Loucy (cell line): ENCODE measurements at regions not wholly inside any gene's neighbourhood (a gene's known extent, or its start where the extent isn't known, plus 50 kb on each side); places are given as distances from the start of the nearest gene placed in this dataset.

Experiments
- H2AFZ ChIP-seq: fragments of 200-600 bp; sonication (generic); 2 replicates; pipeline ENCODE4 v1.6.0; 2016; ENCODE audit warnings: antibody characterized with exemption, mild to moderate bottlenecking, low read length, moderate library complexity
- H3F3A ChIP-seq: fragments of 200-600 bp; 2 replicates; pipeline ENCODE4 v1.6.0; 2016; ENCODE audit warnings: antibody characterized with exemption, low read depth, mild to moderate bottlenecking
- H3K27me3 ChIP-seq: fragments of 200-600 bp; sonication (generic); 2 replicates; pipeline ENCODE4 v1.6.1; 2014; ENCODE audit warnings: low read length, mild to moderate bottlenecking; ENCODE audit not compliant: insufficient read depth, poor library complexity, severe bottlenecking
- H3K36me3 ChIP-seq: fragments of 200-600 bp; sonication (generic); 2 replicates; pipeline ENCODE4 v1.6.1; 2016; ENCODE audit warnings: low read length; ENCODE audit not compliant: insufficient read depth
- H3K4me1 ChIP-seq: fragments of 200-600 bp; sonication (generic); 2 replicates; pipeline ENCODE4 v1.5.1; 2014; ENCODE audit warnings: low read length, mild to moderate bottlenecking; ENCODE audit not compliant: insufficient read depth, poor library complexity, severe bottlenecking
- H3K4me2 ChIP-seq: fragments of 200-600 bp; sonication (generic); 2 replicates; pipeline ENCODE4 v1.6.0; 2014; ENCODE audit warnings: antibody characterized with exemption, low read length, low read depth, mild to moderate bottlenecking; ENCODE audit not compliant: poor library complexity, severe bottlenecking
- H3K4me3 ChIP-seq: fragments of 200-600 bp; sonication (generic); 2 replicates; pipeline ENCODE4 v1.5.1; 2014; ENCODE audit warnings: low read length, mild to moderate bottlenecking, mixed read lengths; ENCODE audit not compliant: poor library complexity, severe bottlenecking
- H3K79me2 ChIP-seq: fragments of 200-600 bp; sonication (generic); 2 replicates; pipeline ENCODE4 v1.6.1; 2014; ENCODE audit warnings: low read length; ENCODE audit not compliant: insufficient read depth
- H3K9ac ChIP-seq: fragments of 200-600 bp; sonication (generic); 2 replicates; pipeline ENCODE4 v1.6.0; 2014; ENCODE audit warnings: mild to moderate bottlenecking, low read depth, low read length, moderate library complexity; ENCODE audit not compliant: poor library complexity, severe bottlenecking
- H3K9me2 ChIP-seq: fragments of 200-600 bp; sonication (generic); replicated peaks from 2 replicates; pipeline ENCODE4 v1.6.1; 2016; ENCODE audit warnings: low read depth, low read length, mixed read lengths
- H3K9me3 ChIP-seq: fragments of 200-600 bp; sonication (generic); 2 replicates; pipeline ENCODE4 v1.6.1; 2014; ENCODE audit warnings: mild to moderate bottlenecking, antibody characterized with exemption, low read length, low read depth; ENCODE audit not compliant: insufficient read depth
- H4K20me1 ChIP-seq: fragments of 200-600 bp; sonication (generic); 2 replicates; pipeline ENCODE4 v1.6.0; 2014; ENCODE audit warnings: antibody characterized with exemption, low read length, mild to moderate bottlenecking; ENCODE audit not compliant: insufficient read depth, poor library complexity, severe bottlenecking
- EZH2phosphoT487 ChIP-seq: fragments of 200-600 bp; IDR thresholded peaks from 2 replicates; pipeline ENCODE4 v1.6.1; 2018; ENCODE audit warnings: antibody characterized with exemption, mild to moderate bottlenecking, moderate library complexity, borderline replicate concordance
- TF ChIP-seq, protein P1 (sequence below): fragments of 200-600 bp; sonication (generic); conservative IDR thresholded peaks from 2 replicates; pipeline ENCODE4 v1.5.1; 2014; ENCODE audit warnings: mild to moderate bottlenecking, antibody characterized with exemption, low read length

DNA sequence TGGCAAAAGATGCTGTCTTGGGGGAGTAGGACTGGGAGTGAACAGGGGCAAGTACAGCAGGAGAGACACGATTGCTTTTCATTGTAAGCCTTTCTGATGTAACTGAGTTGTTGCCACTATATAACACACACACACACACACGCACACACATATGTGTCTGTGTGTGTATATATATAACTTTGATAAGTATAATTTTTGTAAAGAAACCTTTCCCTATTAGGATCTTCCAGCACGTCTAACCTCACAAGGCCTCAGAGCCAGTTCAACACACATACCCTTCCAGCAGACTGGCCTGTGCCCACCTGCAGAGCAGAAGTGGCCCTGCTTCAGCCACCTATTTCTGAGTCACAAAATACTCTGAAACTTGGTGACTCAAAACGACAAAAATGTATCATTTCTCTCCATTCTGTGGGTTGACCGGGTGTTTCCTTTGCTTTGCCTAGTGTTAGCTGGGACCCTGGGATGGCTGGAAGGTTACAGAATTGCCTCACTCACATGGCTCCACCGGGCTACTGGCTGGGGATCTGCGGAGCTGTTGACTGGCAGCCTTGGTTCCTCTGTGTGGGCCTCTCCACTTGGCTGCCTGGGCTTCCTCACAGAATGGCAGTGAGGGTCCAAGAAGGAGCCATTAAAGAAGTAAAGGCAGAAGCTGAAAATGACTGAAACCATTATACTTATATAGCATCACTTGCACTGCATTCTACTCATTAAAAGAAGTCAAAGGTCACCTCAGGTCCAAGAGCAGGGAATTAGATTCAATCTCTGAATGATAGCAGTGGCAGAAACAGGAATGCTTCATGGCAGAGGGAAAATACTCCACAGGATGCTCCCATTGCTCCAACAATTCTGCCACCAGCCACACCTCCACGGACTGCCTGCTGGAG, 126.4 kb downstream of the BANF2 start:
- Histone ChIP-seq H3K4me2 (no peak overlapping the region), H3K9me3 (no peaks in the 10 kb centered on the region), H3K9ac (no peak overlapping the region), H3K36me3 (no peaks in the 10 kb centered on the region), H2AFZ (no peak overlapping the region), H3K4me3 (no peak overlapping the region), H3K79me2 (no peaks in the 10 kb centered on the region), H3K27me3 (no peaks in the 10 kb centered on the region), H4K20me1 (no peaks in the 10 kb centered on the region), H3F3A (no peaks in the 10 kb centered on the region), H3K4me1 (no peaks in the 10 kb centered on the region), H3K9me2 (no peaks in the 10 kb centered on the region)
- TF ChIP-seq EZH2phosphoT487, result no peak
- TF ChIP-seq, protein P1, sequence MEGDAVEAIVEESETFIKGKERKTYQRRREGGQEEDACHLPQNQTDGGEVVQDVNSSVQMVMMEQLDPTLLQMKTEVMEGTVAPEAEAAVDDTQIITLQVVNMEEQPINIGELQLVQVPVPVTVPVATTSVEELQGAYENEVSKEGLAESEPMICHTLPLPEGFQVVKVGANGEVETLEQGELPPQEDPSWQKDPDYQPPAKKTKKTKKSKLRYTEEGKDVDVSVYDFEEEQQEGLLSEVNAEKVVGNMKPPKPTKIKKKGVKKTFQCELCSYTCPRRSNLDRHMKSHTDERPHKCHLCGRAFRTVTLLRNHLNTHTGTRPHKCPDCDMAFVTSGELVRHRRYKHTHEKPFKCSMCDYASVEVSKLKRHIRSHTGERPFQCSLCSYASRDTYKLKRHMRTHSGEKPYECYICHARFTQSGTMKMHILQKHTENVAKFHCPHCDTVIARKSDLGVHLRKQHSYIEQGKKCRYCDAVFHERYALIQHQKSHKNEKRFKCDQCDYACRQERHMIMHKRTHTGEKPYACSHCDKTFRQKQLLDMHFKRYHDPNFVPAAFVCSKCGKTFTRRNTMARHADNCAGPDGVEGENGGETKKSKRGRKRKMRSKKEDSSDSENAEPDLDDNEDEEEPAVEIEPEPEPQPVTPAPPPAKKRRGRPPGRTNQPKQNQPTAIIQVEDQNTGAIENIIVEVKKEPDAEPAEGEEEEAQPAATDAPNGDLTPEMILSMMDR, result no peak

DNA sequence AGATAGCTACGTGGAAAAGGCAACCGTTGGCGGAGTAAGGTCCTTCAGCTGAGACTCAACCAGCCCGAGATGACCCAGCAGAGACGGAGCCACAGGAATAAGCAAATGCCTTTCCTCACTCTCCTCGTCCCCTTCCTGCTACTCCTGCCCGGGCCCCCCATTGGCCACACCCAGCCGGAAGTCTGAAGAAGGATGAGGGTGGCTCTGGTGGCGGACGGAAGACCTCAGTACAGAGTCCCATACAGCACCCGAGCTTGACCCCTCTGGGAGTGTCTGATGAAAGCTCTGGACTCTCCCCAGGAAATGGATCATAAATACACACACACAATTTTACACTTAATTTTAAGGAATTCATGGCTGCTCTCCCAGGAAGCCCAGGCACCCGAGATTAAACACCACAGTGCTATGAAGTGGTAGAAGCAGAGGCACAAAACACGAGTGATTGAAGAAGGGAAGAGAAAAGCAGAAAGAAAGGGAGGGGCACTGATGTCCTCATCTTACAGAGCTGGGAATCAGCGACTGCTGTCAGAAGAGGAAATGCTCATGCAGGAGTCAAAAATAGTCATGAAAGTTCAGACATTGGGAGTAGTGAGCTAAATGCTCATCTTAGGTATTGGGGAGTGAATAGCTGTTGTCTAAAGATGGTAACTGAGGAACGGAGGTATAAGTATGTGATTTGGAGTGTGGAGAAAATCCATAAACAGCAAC, 125.6 kb downstream of the BANF2 start:
- no peaks in the 10 kb centered on the region for H3K36me3 ChIP-seq
- H3K27me3 ChIP-seq, result no peaks in the 10 kb centered on the region
- H3K79me2 ChIP-seq, result no peaks in the 10 kb centered on the region
- TF ChIP-seq EZH2phosphoT487, result no peak
- TF ChIP-seq, protein P1, result no peak
- no peaks in the 10 kb centered on the region for H3K4me1 ChIP-seq
- no peaks in the 10 kb centered on the region for H3F3A ChIP-seq
- no peaks in the 10 kb centered on the region for H4K20me1 ChIP-seq
- no peak overlapping the region for H2AFZ ChIP-seq
- no peaks in the 10 kb centered on the region for H3K9me3 ChIP-seq
- no peak overlapping the region for H3K4me2 ChIP-seq
- H3K4me3 ChIP-seq, result no peak overlapping the region
- H3K9ac ChIP-seq, result no peak overlapping the region
- no peaks in the 10 kb centered on the region for H3K9me2 ChIP-seq

DNA sequence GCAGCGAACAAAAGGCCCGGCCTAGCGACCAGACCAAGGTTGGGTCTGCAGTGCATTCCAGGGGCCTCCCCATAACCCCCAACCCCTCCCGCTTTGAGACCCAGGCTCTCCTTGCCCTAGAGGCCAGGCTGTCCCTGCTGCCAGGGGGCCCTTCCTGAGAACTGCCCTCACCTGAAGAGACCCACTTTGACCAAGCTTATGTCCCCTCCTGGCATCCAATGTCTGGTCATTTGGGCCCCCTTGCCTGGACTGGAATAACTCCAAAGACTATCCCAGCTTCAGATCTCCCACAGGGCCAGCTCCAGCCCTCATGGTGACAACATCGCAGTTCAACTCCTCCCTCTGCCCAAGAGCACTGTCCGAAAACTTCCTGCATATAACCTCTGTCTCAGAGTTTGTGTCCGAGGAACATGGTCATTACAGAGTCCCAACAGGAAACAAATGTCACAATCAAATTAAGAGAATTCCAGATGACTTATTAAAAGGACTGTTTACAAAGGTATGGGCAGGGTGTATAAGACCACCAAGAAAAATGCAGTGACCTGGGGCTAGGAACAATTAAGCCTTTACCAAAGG, 125.0 kb downstream of the BANF2 start:
- H3K9ac ChIP-seq, result no peak overlapping the region
- no peaks in the 10 kb centered on the region for H3K9me3 ChIP-seq
- TF ChIP-seq, protein P1, result no peak
- TF ChIP-seq EZH2phosphoT487, result no peak
- H3K79me2 ChIP-seq, result no peaks in the 10 kb centered on the region
- no peaks in the 10 kb centered on the region for H3K4me1 ChIP-seq
- no peak overlapping the region for H3K4me2 ChIP-seq
- no peaks in the 10 kb centered on the region for H3F3A ChIP-seq
- no peak overlapping the region for H2AFZ ChIP-seq
- H3K9me2 ChIP-seq, result no peaks in the 10 kb centered on the region
- no peak overlapping the region for H3K4me3 ChIP-seq
- H4K20me1 ChIP-seq, result no peaks in the 10 kb centered on the region
- no peaks in the 10 kb centered on the region for H3K27me3 ChIP-seq
- no peaks in the 10 kb centered on the region for H3K36me3 ChIP-seq
